Neutrophil (primary cell): ENCODE measurements at regions not wholly inside any gene's neighbourhood (a gene's known extent, or its start where the extent isn't known, plus 50 kb on each side); places are given as distances from the start of the nearest gene placed in this dataset.

Source experiments
- H3K27ac ChIP-seq: fragments of 200-600 bp; sonication (generic); 2 replicates; pipeline ENCODE4 v1.5.1; 2016; ENCODE audit warnings: mild to moderate bottlenecking, moderate library complexity
- H3K27me3 ChIP-seq: fragments of 200-600 bp; sonication (generic); 2 replicates; pipeline ENCODE4 v1.6.0; 2016; ENCODE audit warnings: mild to moderate bottlenecking
- H3K36me3 ChIP-seq: fragments of 200-600 bp; sonication (generic); 2 replicates; pipeline ENCODE4 v1.5.1; 2017
- H3K4me1 ChIP-seq, 2 experiments: fragments of 200-600 bp in 1 of 2; sonication (generic) in 1 of 2; 1 replicate in 1 of 2; 2 replicates in 1 of 2; pipeline versions ENCODE4 v1.5.1 to v1.6.1; 2013 to 2016; ENCODE audit warnings: low read depth in 1 of 2, low read length in 1 of 2, mild to moderate bottlenecking in 1 of 2, moderate library complexity in 1 of 2; ENCODE audit not compliant: control insufficient read depth in 1 of 2, insufficient read depth in 1 of 2
- H3K4me3 ChIP-seq, 2 experiments: fragments of 200-600 bp in 1 of 2; sonication (generic) in 1 of 2; 1 replicate in 1 of 2; 2 replicates in 1 of 2; pipeline ENCODE4 v1.5.1; 2013 to 2016; ENCODE audit warnings: low read depth in 1 of 2, low read length in 1 of 2, mild to moderate bottlenecking in 1 of 2, moderate library complexity in 1 of 2
- H3K9me3 ChIP-seq: fragments of 200-600 bp; sonication (generic); 2 replicates; pipeline ENCODE4 v1.5.1; 2016
- CTCF ChIP-seq: fragments of 200-600 bp; sonication (generic); IDR thresholded peaks from 2 replicates; pipeline ENCODE4 v1.5.1; 2016; ENCODE audit warnings: antibody characterized with exemption

GRCh38 chr5:143652108-143652700 is 159.8 kb upstream of the HMHB1 start:
- H3K4me3 ChIP-seq: no peak overlapping the region
- H3K9me3 ChIP-seq: no peaks in the 10 kb centered on the region
- H3K4me1 ChIP-seq: peaks cover 0 to under 1% of the 10 kb centered on the region in 2 experiments
- TF ChIP-seq CTCF: no peak
- H3K27me3 ChIP-seq: no peaks in the 10 kb centered on the region
- no peak overlapping the region for H3K27ac ChIP-seq
- no peaks in the 10 kb centered on the region for H3K36me3 ChIP-seq

DNA sequence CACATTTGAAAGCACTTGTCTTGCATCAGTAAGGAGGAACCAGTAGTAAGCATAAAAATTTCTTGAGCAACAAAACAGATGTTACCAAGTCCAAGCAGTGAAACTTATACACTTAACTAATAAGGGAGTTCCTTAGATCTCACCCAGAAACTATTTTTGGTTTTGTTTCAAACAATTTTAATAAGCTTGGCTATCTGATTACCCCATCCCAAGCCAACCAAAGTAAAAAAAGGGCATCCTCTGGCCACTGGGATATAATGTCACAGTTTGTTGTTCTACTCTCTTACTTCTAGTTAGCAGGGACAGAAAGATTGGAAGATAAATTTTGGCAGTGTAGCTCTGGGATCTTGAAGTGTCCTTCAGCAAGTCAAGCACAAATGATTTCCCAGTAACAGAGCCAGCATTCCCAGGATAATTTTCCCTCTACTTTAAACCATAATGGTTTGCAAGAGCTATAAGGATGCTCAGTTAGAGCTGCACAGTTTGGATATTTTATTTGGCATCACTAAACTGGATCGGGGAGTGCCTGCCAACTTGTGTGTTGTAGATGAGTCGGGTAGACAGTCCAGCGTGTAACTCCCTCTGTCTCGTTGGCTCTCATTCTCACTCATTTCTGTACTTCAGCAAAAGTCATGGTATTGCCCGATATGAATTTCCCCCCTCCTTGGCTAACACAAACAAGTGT is 161.9 kb upstream of the HMHB1 start:
- no peaks in the 10 kb centered on the region for H3K36me3 ChIP-seq
- H3K4me3 ChIP-seq: no peak overlapping the region
- H3K9me3 ChIP-seq: no peaks in the 10 kb centered on the region
- no peaks in the 10 kb centered on the region for H3K4me1 ChIP-seq
- no peak overlapping the region for H3K27ac ChIP-seq
- TF ChIP-seq CTCF: no peak
- no peaks in the 10 kb centered on the region for H3K27me3 ChIP-seq

GRCh38 chr5:143648696-143649095 is 163.3 kb upstream of the HMHB1 start:
- TF ChIP-seq CTCF: no peak
- no peak overlapping the region for H3K27ac ChIP-seq
- H3K4me1 ChIP-seq: no peaks in the 10 kb centered on the region
- no peaks in the 10 kb centered on the region for H3K27me3 ChIP-seq
- H3K36me3 ChIP-seq: no peaks in the 10 kb centered on the region
- H3K9me3 ChIP-seq: no peaks in the 10 kb centered on the region
- no peak overlapping the region for H3K4me3 ChIP-seq

DNA sequence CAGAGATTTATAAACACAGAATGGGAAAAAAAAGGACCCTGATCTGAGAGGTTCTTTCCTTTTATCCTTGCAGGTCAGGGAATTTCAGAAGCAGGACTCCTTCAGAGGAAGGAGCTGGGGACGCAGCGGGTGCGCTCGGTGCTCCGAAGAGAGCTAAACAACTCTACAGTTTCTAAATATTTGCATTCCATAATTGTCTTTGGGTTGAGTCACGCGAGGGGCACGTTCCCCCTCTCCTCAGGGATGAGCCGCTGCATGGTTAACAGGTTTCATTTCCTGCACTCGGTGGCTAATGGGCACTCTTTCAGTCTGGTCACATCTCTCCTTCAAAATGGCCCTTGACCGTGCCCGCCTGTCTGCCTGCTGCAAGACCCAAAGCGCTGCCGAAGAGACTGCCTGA is 165.0 kb upstream of the HMHB1 start:
- H3K4me3 ChIP-seq: no peak overlapping the region
- TF ChIP-seq CTCF: no peak
- no peaks in the 10 kb centered on the region for H3K9me3 ChIP-seq
- no peaks in the 10 kb centered on the region for H3K27me3 ChIP-seq
- no peaks in the 10 kb centered on the region for H3K4me1 ChIP-seq
- H3K27ac ChIP-seq: no peak overlapping the region
- H3K36me3 ChIP-seq: no peaks in the 10 kb centered on the region

DNA sequence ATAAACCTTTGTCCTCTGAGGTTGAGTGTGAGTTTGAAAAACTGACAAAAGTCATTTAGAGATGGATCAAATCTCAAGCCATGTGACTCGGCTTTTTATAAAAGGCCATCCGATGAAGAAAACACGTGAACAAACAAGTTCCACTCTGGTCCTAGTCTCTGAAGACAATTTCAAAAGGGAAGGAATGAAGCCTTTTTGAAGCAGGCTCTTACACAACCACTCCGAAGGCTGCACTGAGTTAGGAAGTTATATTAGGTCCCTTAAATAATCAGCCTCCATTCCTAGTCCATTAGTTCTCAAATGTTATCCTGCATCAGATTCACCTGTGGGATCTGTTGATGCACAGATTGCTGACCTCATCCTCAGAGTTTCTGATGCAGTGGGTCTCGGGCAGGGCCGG is 166.6 kb upstream of the HMHB1 start:
- Histone ChIP-seq H3K9me3 (no peaks in the 10 kb centered on the region), H3K4me3 (no peak overlapping the region), H3K4me1 (no peaks in the 10 kb centered on the region), H3K27ac (no peak overlapping the region), H3K27me3 (no peaks in the 10 kb centered on the region), H3K36me3 (no peaks in the 10 kb centered on the region)
- no peak for TF ChIP-seq CTCF
